Adrenal gland (tissue), 5 donors: ENCODE measurements at regions not wholly inside any gene's neighbourhood (a gene's known extent, or its start where the extent isn't known, plus 50 kb on each side); places are given as distances from the start of the nearest gene placed in this dataset.

Source experiments
- CTCF ChIP-seq, 6 experiments: fragments of 450-650 bp in 4 of 6; fragments of 200-600 bp in 2 of 6; sonication (generic) in 1 of 6; IDR thresholded peaks; 1 replicate in 5 of 6; 2 replicates in 1 of 6; pipeline versions ENCODE4 v1.5.1 to v1.8.0; 2016 to 2021; ENCODE audit warnings: antibody characterized with exemption in 6 of 6, mild to moderate bottlenecking in 2 of 6, moderate library complexity in 1 of 6
- POLR2A ChIP-seq, 2 donors: fragments of 450-650 bp; IDR thresholded peaks; one replicate each; pipeline ENCODE4 v1.6.1; 2017; ENCODE audit warnings: antibody characterized with exemption in 2 of 2, mild to moderate bottlenecking in 2 of 2, moderate library complexity in 1 of 2
- donor health status: DM: no; HTN: no; CAD: no.

- TF ChIP-seq CTCF (IDR thresholded peaks at IDR 0.05), result no peak
- TF ChIP-seq POLR2A (IDR thresholded peaks at IDR 0.05), result no peak
Observed at GRCh38 chr4:27210956-27211355, 350.3 kb downstream of the STIM2 start.
